H1 (cell line): ENCODE measurements at regions not wholly inside any gene's neighbourhood (a gene's known extent, or its start where the extent isn't known, plus 50 kb on each side); places are given as distances from the start of the nearest gene placed in this dataset.

Experiments
- CTCF ChIA-PET: fragments of 300-600 bp; sonication (Branson Sonifier 250); formaldehyde crosslinking; loops from one replicate; lab custom pipeline; 2021; ENCODE audit not compliant: partially characterized antibody; lab: Charles Lee
- POLR2A ChIA-PET: fragments of 300-600 bp; sonication (Branson Sonifier 250); formaldehyde crosslinking; loops from one replicate; lab custom pipeline; 2021; ENCODE audit warnings: inconsistent platforms; ENCODE audit not compliant: partially characterized antibody; lab: Charles Lee
- DNase-seq, 2 experiments: peaks; one replicate each; pipeline versions ENCODE4 v3.0.0 to v3.0.0-alpha.2; 2010 to 2022; ENCODE audit warnings: low spot score in 2 of 2, low read depth in 1 of 2, mixed read lengths in 1 of 2
- FAIRE-seq: peaks from 2 replicates; lab custom pipeline; 2011; peaks lifted over from hg19 to GRCh38; lab: Jason Lieb, UNC
- H2AFZ ChIP-seq: 2 replicates; pipeline ENCODE4 v1.8.1; 2012; ENCODE audit warnings: low read length, inconsistent platforms
- H2AK5ac ChIP-seq: 2 replicates; pipeline ENCODE4 v1.6.1; 2013; ENCODE audit warnings: low read depth, low read length
- H2BK120ac ChIP-seq: replicated peaks from 2 replicates; pipeline ENCODE3; 2013; ENCODE audit warnings: low read depth, low read length, inconsistent platforms
- H2BK12ac ChIP-seq: 2 replicates; pipeline ENCODE4 v1.6.1; 2013; ENCODE audit warnings: low read depth, low read length
- H2BK15ac ChIP-seq: 2 replicates; pipeline ENCODE4 v1.6.1; 2013; ENCODE audit warnings: low read length
- H2BK20ac ChIP-seq: 2 replicates; pipeline ENCODE4 v1.6.1; 2013; ENCODE audit warnings: low read length
- H2BK5ac ChIP-seq: 2 replicates; pipeline ENCODE4 v1.6.1; 2013; ENCODE audit warnings: low read depth, low read length
- H3K14ac ChIP-seq: 2 replicates; pipeline ENCODE4 v1.6.1; 2013; ENCODE audit warnings: inconsistent platforms; ENCODE audit not compliant: insufficient read length
- H3K18ac ChIP-seq: 2 replicates; pipeline ENCODE4 v1.6.1; 2013; ENCODE audit warnings: low read length; ENCODE audit errors: extremely low read depth
- H3K23ac ChIP-seq: 2 replicates; pipeline ENCODE4 v1.6.1; 2013; ENCODE audit warnings: inconsistent platforms; ENCODE audit not compliant: insufficient read length
- H3K23me2 ChIP-seq: 2 replicates; pipeline ENCODE4 v1.6.1; 2013; ENCODE audit warnings: low read depth, low read length
- H3K27ac ChIP-seq: 2 replicates; pipeline ENCODE4 v1.6.1; 2011; ENCODE audit warnings: low read depth, low read length, inconsistent platforms
- H3K27me3 ChIP-seq, 4 experiments: replicated peaks in 1 of 4; 1 replicate in 1 of 4; 2 replicates in 3 of 4; pipeline versions ENCODE4 v1.6.1 to v1.8.1; 2011 to 2013; ENCODE audit warnings: low read length in 3 of 4, mild to moderate bottlenecking in 3 of 4, inconsistent platforms in 2 of 4, mixed read lengths in 2 of 4, moderate library complexity in 1 of 4; ENCODE audit not compliant: control insufficient read depth in 3 of 4, insufficient read depth in 3 of 4; ENCODE audit errors: extremely low read depth in 1 of 4
- H3K36me3 ChIP-seq, 4 experiments: 2 replicates each; pipeline versions ENCODE4 v1.6.1 to v1.8.1; 2011 to 2013; ENCODE audit warnings: mild to moderate bottlenecking in 4 of 4, low read length in 3 of 4, moderate library complexity in 2 of 4, control low read depth in 1 of 4, inconsistent platforms in 1 of 4; ENCODE audit not compliant: insufficient read depth in 4 of 4, control insufficient read depth in 2 of 4
- H3K4ac ChIP-seq: replicated peaks from 2 replicates; pipeline ENCODE3; 2013; ENCODE audit warnings: low read length, low read depth, mixed read lengths, inconsistent platforms; ENCODE audit not compliant: insufficient read length
- H3K4me1 ChIP-seq, 4 experiments: replicated peaks in 1 of 4; 1 replicate in 1 of 4; 2 replicates in 3 of 4; pipeline versions ENCODE4 v1.6.1 to v1.8.1; 2011 to 2013; ENCODE audit warnings: low read length in 3 of 4, inconsistent platforms in 2 of 4, mixed read lengths in 1 of 4; ENCODE audit not compliant: insufficient read depth in 4 of 4, control insufficient read depth in 3 of 4
- H3K4me2 ChIP-seq, 2 experiments: 2 replicates each; pipeline versions ENCODE4 v1.6.1 to v1.8.1; 2011 to 2013; ENCODE audit warnings: low read depth in 2 of 2, low read length in 2 of 2, control low read depth in 1 of 2, inconsistent platforms in 1 of 2, mild to moderate bottlenecking in 1 of 2; ENCODE audit not compliant: insufficient read depth in 1 of 2
- H3K4me3 ChIP-seq, 4 experiments: fragments of 200-600, 300-600 bp in 1 of 4; sonication (generic), shearing (Covaris generic), sonication (Bioruptor Twin) in 1 of 4; 2 replicates each; pipeline versions ENCODE4 v1.5.1 to v1.8.1; 2011 to 2016; ENCODE audit warnings: low read length in 4 of 4, low read depth in 3 of 4, control low read depth in 2 of 4, inconsistent platforms in 2 of 4, mild to moderate bottlenecking in 2 of 4, mixed read lengths in 1 of 4, moderate library complexity in 1 of 4; ENCODE audit not compliant: insufficient read depth in 2 of 4; ENCODE audit errors: extremely low read depth in 1 of 4
- H3K56ac ChIP-seq: replicated peaks from 2 replicates; pipeline ENCODE3; 2013; ENCODE audit warnings: low read depth, mild to moderate bottlenecking, mixed read lengths, low read length, inconsistent platforms; ENCODE audit not compliant: insufficient read length
- H3K79me1 ChIP-seq: 2 replicates; pipeline ENCODE4 v1.6.1; 2013; ENCODE audit warnings: low read depth, low read length, control low read depth
- H3K79me2 ChIP-seq, 2 experiments: 2 replicates each; pipeline versions ENCODE4 v1.6.1 to v1.8.1; 2012 to 2013; ENCODE audit warnings: low read length in 2 of 2, mild to moderate bottlenecking in 2 of 2, inconsistent platforms in 1 of 2; ENCODE audit not compliant: insufficient read depth in 2 of 2, control insufficient read depth in 1 of 2
- H3K9ac ChIP-seq, 4 experiments: replicated peaks in 1 of 4; 1 replicate in 1 of 4; 2 replicates in 3 of 4; pipeline versions ENCODE4 v1.6.1 to v1.8.1; 2011 to 2013; ENCODE audit warnings: low read depth in 3 of 4, low read length in 3 of 4, control low read depth in 2 of 4, mild to moderate bottlenecking in 2 of 4, moderate library complexity in 2 of 4, inconsistent platforms in 1 of 4; ENCODE audit errors: extremely low read depth in 1 of 4
- H3K9me3 ChIP-seq, 2 experiments: 2 replicates each; pipeline versions ENCODE4 v1.6.1 to v1.8.1; 2012 to 2013; ENCODE audit warnings: mild to moderate bottlenecking in 2 of 2, moderate library complexity in 2 of 2, control low read depth in 1 of 2, inconsistent platforms in 1 of 2, low read depth in 1 of 2, low read length in 1 of 2, mixed read lengths in 1 of 2; ENCODE audit not compliant: insufficient read depth in 2 of 2
- H4K20me1 ChIP-seq, 2 experiments: replicated peaks in 1 of 2; 2 replicates each; pipeline versions ENCODE3 to v1.8.1; 2011 to 2013; ENCODE audit warnings: inconsistent platforms in 2 of 2, low read length in 2 of 2, mild to moderate bottlenecking in 1 of 2; ENCODE audit not compliant: insufficient read depth in 2 of 2, control insufficient read depth in 1 of 2
- H4K5ac ChIP-seq: 2 replicates; pipeline ENCODE4 v1.6.1; 2013; ENCODE audit warnings: low read length, low read depth, mixed read lengths, inconsistent platforms; ENCODE audit not compliant: insufficient read length
- H4K8ac ChIP-seq: 2 replicates; pipeline ENCODE4 v1.8.0; 2013; ENCODE audit warnings: mild to moderate bottlenecking, moderate library complexity, low read length, inconsistent platforms; ENCODE audit not compliant: insufficient read depth; ENCODE audit errors: extremely low read depth
- H4K91ac ChIP-seq: replicated peaks from 2 replicates; pipeline ENCODE3; 2013; ENCODE audit warnings: low read length, mixed read lengths, inconsistent platforms; ENCODE audit not compliant: insufficient read length
- BACH1 ChIP-seq: IDR thresholded peaks from 2 replicates; pipeline ENCODE4 v1.6.1; 2012; ENCODE audit warnings: low read length, improper control_type of control experiment
- CTCF ChIP-seq, 3 experiments: IDR thresholded peaks; 1 replicate in 2 of 3; 2 replicates in 1 of 3; pipeline versions ENCODE4 v1.5.1 to v1.6.1; 2011; ENCODE audit warnings: low read length in 3 of 3, mild to moderate bottlenecking in 3 of 3, inconsistent platforms in 2 of 3, low read depth in 1 of 3, moderate library complexity in 1 of 3; ENCODE audit not compliant: insufficient read depth in 1 of 3; ENCODE audit errors: control extremely low read depth in 1 of 3
- EGR1 ChIP-seq: IDR thresholded peaks from 2 replicates; pipeline ENCODE4 v1.6.1; 2011; ENCODE audit warnings: low read depth, low read length, borderline replicate concordance
- GTF2F1 ChIP-seq: IDR thresholded peaks from 2 replicates; pipeline ENCODE4 v1.6.1; 2012; ENCODE audit warnings: low read depth, low read length, improper control_type of control experiment, borderline replicate concordance
- SP1 ChIP-seq: IDR thresholded peaks from 2 replicates; pipeline ENCODE4 v1.6.1; 2011; ENCODE audit warnings: low read depth, low read length
- WGBS, 2 experiments: shearing (Covaris generic) in 1 of 2; methylation state at CpG; one replicate each; pipeline versions ENCODE4 v1.1.6 to v1.1.7; 2013 to 2015; ENCODE audit warnings: low lambda C conversion rate in 2 of 2, mixed read lengths in 2 of 2, inconsistent platforms in 1 of 2, low coverage in 1 of 2, missing lambda C conversion rate in 1 of 2; ENCODE audit not compliant: insufficient replicate concordance in 2 of 2, insufficient coverage in 1 of 2, insufficient read length in 1 of 2; ENCODE audit errors: extremely low coverage in 1 of 2, missing lambda C conversion rate in 1 of 2; 5-methylcytosine and 5-hydroxymethylcytosine counted together

- H3K4me3 ChIP-seq = no peak overlapping the region
- no peak overlapping the region for H3K56ac ChIP-seq
- H2AFZ ChIP-seq = no peak overlapping the region
- H3K4ac ChIP-seq = no peak overlapping the region
- H2AK5ac ChIP-seq = no peak overlapping the region
- no peak overlapping the region for H2BK20ac ChIP-seq
- no peaks in the 10 kb centered on the region for H3K79me1 ChIP-seq
- no peaks in the 10 kb centered on the region for H3K23me2 ChIP-seq
- TF ChIP-seq EGR1 (no peak), CTCF (IDR thresholded peaks at IDR 0.05; ENCODE audit: control extremely low read depth in 1 of 3, insufficient read depth in 1 of 3, low read depth in 1 of 3, low read length in 3 of 3) (no peak), SP1 (no peak), GTF2F1 (no peak), BACH1 (no peak)
- H3K14ac ChIP-seq = no peak overlapping the region
- H3K4me2 ChIP-seq = no peak overlapping the region
- no peaks in the 10 kb centered on the region for H3K79me2 ChIP-seq
- no peak overlapping the region for H3K9ac ChIP-seq
- ChIA-PET POLR2A (no interaction called here), CTCF (no interaction called here)
- no peak overlapping the region for H2BK12ac ChIP-seq
- H4K20me1 ChIP-seq = no peaks in the 10 kb centered on the region
- no peaks in the 10 kb centered on the region for H3K9me3 ChIP-seq
- FAIRE-seq (no peak), DNase-seq (no peak)
- H2BK5ac ChIP-seq = no peak overlapping the region
- no peaks in the 10 kb centered on the region for H3K36me3 ChIP-seq
- no peak overlapping the region for H4K5ac ChIP-seq
- H4K8ac ChIP-seq = no peak overlapping the region
- H3K23ac ChIP-seq = no peak overlapping the region
- H2BK15ac ChIP-seq = no peak overlapping the region
- no peak overlapping the region for H2BK120ac ChIP-seq
- no peak overlapping the region for H4K91ac ChIP-seq
- 95% methylated on average over 4 of the region's 4 CpGs; no CpG with 5 or more reads in 1 of the 2 experiments for WGBS, 2 experiments
- H3K4me1 ChIP-seq = no peaks in the 10 kb centered on the region
- no peaks in the 10 kb centered on the region for H3K27me3 ChIP-seq
- H3K27ac ChIP-seq = no peak overlapping the region
- no peak overlapping the region for H3K18ac ChIP-seq
These were observed 2165.2 kb downstream of the PCDH9 start for GRCh38 chr13:65064967-65065366.
